HCT116 (cell line): ENCODE measurements at regions not wholly inside any gene's neighbourhood (a gene's known extent, or its start where the extent isn't known, plus 50 kb on each side); places are given as distances from the start of the nearest gene placed in this dataset.

Source experiments
- ATAC-seq: fragments of 200-7000 bp; cut with Tn5 transposase; 2 replicates; pipeline ENCODE4 v1.9.1; 2020; ENCODE audit warnings: mild to moderate bottlenecking, moderate library complexity
- BruUV-seq: library from RNA; stranded (reverse); fragments of 400-500 nt; replicated peaks from 2 replicates; lab custom pipeline; 2021; lab: Mats Ljungman, UMichigan
- CTCF ChIA-PET: fragments of 300-600 bp; sonication (Branson Sonifier 250); formaldehyde crosslinking; loops from one replicate; lab custom pipeline; 2021; ENCODE audit warnings: antibody characterized with exemption; lab: Charles Lee
- POLR2A ChIA-PET: fragments of 300-600, 350-600 bp; sonication (Branson Sonifier 250); formaldehyde crosslinking; loops from one replicate; lab custom pipeline; 2021; ENCODE audit warnings: antibody characterized with exemption; lab: Charles Lee
- RAD21 ChIA-PET, 2 experiments: fragments of 300-600 bp; sonication (Branson Sonifier 250); formaldehyde crosslinking; loops; one replicate each; lab custom pipeline; 2023; ENCODE audit warnings: low total read pairs in 2 of 2; ENCODE audit not compliant: uncharacterized antibody in 2 of 2, unreplicated experiment in 2 of 2, low non-redundant PET in 1 of 2; lab: Charles Lee
- DNase-seq: peaks from one replicate; pipeline ENCODE4 v3.0.0-alpha.2; 2010; ENCODE audit warnings: low read depth, low spot score
- H2AFZ ChIP-seq: fragments of 200-600 bp; shearing (Covaris generic), sonication (generic); 2 replicates; pipeline ENCODE4 v1.6.1; 2017; ENCODE audit warnings: low read depth, mixed run types, mixed read lengths, antibody characterized with exemption, low read length; ENCODE audit not compliant: poor library complexity, severe bottlenecking
- H3K27ac ChIP-seq: 2 replicates; pipeline ENCODE4 v1.5.1; 2012; ENCODE audit warnings: low read depth, low read length
- H3K27me3 ChIP-seq: fragments of 200-600 bp; sonication (generic); 2 replicates; pipeline ENCODE4 v1.6.1; 2016; ENCODE audit warnings: mixed run types, low read length, mixed read lengths; ENCODE audit not compliant: insufficient read depth
- H3K36me3 ChIP-seq, 2 experiments: fragments of 200-500 bp in 1 of 2; fragments of 200-600 bp in 1 of 2; sonication (Bioruptor generic) in 1 of 2; sonication (generic) in 1 of 2; 2 replicates each; pipeline versions ENCODE4 v1.5.1 to v1.6.1; 2014 to 2016; ENCODE audit warnings: low read length in 2 of 2, inconsistent platforms in 1 of 2, mixed read lengths in 1 of 2, mixed run types in 1 of 2; ENCODE audit not compliant: insufficient read depth in 2 of 2, control insufficient read depth in 1 of 2
- H3K4me1 ChIP-seq, 2 experiments: fragments of 200-600 bp in 1 of 2; sonication (generic) in 1 of 2; 2 replicates each; pipeline versions ENCODE4 v1.5.1 to v1.6.1; 2012 to 2017; ENCODE audit warnings: low read length in 2 of 2, inconsistent platforms in 1 of 2, mild to moderate bottlenecking in 1 of 2, mixed read lengths in 1 of 2, mixed run types in 1 of 2, moderate library complexity in 1 of 2; ENCODE audit not compliant: insufficient read depth in 2 of 2, control insufficient read depth in 1 of 2
- H3K4me2 ChIP-seq: fragments of 200-600 bp; sonication (generic); 2 replicates; pipeline ENCODE4 v1.6.1; 2017; ENCODE audit warnings: mixed run types, low read length, mixed read lengths
- H3K4me3 ChIP-seq, 2 experiments: fragments of 200-600 bp in 1 of 2; sonication (generic) in 1 of 2; replicated peaks in 1 of 2; 2 replicates each; pipeline ENCODE4 v1.5.1; 2011 to 2016; ENCODE audit warnings: low read length in 2 of 2, control low read depth in 1 of 2, low read depth in 1 of 2, mild to moderate bottlenecking in 1 of 2, mixed read lengths in 1 of 2, mixed run types in 1 of 2
- H3K79me2 ChIP-seq: fragments of 200-600 bp; sonication (generic); 2 replicates; pipeline ENCODE4 v1.6.1; 2017; ENCODE audit warnings: mild to moderate bottlenecking, mixed run types, low read length, moderate library complexity, mixed read lengths; ENCODE audit not compliant: insufficient read depth
- H3K9ac ChIP-seq: fragments of 200-600 bp; sonication (generic); 2 replicates; pipeline ENCODE4 v1.6.1; 2016; ENCODE audit warnings: low read length, mixed read lengths
- H3K9me2 ChIP-seq: fragments of 200-600 bp; sonication (generic), shearing (Covaris generic); 2 replicates; pipeline ENCODE4 v1.6.1; 2017; ENCODE audit warnings: mixed run types, mild to moderate bottlenecking, moderate library complexity; ENCODE audit not compliant: insufficient read depth
- H3K9me3 ChIP-seq, 2 experiments: fragments of 200-500 bp in 1 of 2; fragments of 200-600 bp in 1 of 2; sonication (Bioruptor generic) in 1 of 2; sonication (generic) in 1 of 2; 2 replicates each; pipeline ENCODE4 v1.6.1; 2014 to 2017; ENCODE audit warnings: low read length in 2 of 2, mixed read lengths in 2 of 2, inconsistent platforms in 1 of 2, low read depth in 1 of 2, mild to moderate bottlenecking in 1 of 2, mixed run types in 1 of 2, moderate library complexity in 1 of 2; ENCODE audit not compliant: control insufficient read depth in 1 of 2, insufficient read depth in 1 of 2
- H4K20me1 ChIP-seq: fragments of 200-600 bp; sonication (generic), shearing (Covaris generic); 2 replicates; pipeline ENCODE4 v1.6.1; 2017; ENCODE audit warnings: mixed run types, mild to moderate bottlenecking, moderate library complexity; ENCODE audit not compliant: insufficient read depth
- CBX3 ChIP-seq: IDR thresholded peaks from 2 replicates; pipeline ENCODE4 v1.6.1; 2012; ENCODE audit warnings: low read depth
- EGR1 ChIP-seq: IDR thresholded peaks from 2 replicates; pipeline ENCODE4 v1.6.1; 2012; ENCODE audit warnings: low read depth
- ELF1 ChIP-seq: IDR thresholded peaks from 2 replicates; pipeline ENCODE4 v1.6.1; 2012; ENCODE audit warnings: low read depth, borderline replicate concordance
- EZH2 ChIP-seq: fragments of 200-600 bp; sonication (generic); IDR thresholded peaks from 2 replicates; pipeline ENCODE4 v1.6.1; 2017; ENCODE audit warnings: antibody characterized with exemption, mixed run types
- JUND ChIP-seq: IDR thresholded peaks from 2 replicates; pipeline ENCODE4 v1.6.1; 2012
- POLR2AphosphoS5 ChIP-seq: IDR thresholded peaks from 2 replicates; pipeline ENCODE4 v1.6.1; 2011; ENCODE audit warnings: mild to moderate bottlenecking, low read depth, low read length, moderate library complexity
- RAD21 ChIP-seq: IDR thresholded peaks from 2 replicates; pipeline ENCODE4 v1.6.1; 2012; ENCODE audit warnings: low read depth, mild to moderate bottlenecking
- SIN3A ChIP-seq: IDR thresholded peaks from 2 replicates; pipeline ENCODE4 v1.6.1; 2012; ENCODE audit warnings: low read depth
- SP1 ChIP-seq: IDR thresholded peaks from 2 replicates; pipeline ENCODE4 v1.6.1; 2012; ENCODE audit warnings: low read depth
- intact Hi-C: fragments of 100-400 bp; cut with micrococcal nuclease; formaldehyde crosslinking; loops from 2 replicates; pipeline ENCODE4 v1.10.0; 2022
- TF ChIP-seq, protein P1 (sequence below), 3 experiments: fragments of 200-600 bp in 1 of 3; sonication (generic) in 1 of 3; IDR thresholded peaks in 2 of 3; conservative IDR thresholded peaks in 1 of 3; 2 replicates each; pipeline ENCODE4 v1.5.1; 2012 to 2017; ENCODE audit warnings: low read depth in 2 of 3, low read length in 2 of 3, antibody characterized with exemption in 1 of 3, borderline replicate concordance in 1 of 3, control low read depth in 1 of 3, mild to moderate bottlenecking in 1 of 3, mixed read lengths in 1 of 3, mixed run types in 1 of 3, moderate library complexity in 1 of 3; ENCODE audit not compliant: insufficient read depth in 1 of 3
- TF ChIP-seq, protein P2 (sequence below): IDR thresholded peaks from 2 replicates; pipeline ENCODE4 v1.6.1; 2011; ENCODE audit warnings: mild to moderate bottlenecking, low read length, moderate library complexity; ENCODE audit not compliant: insufficient replicate concordance; ENCODE audit errors: extremely low read depth
- TF ChIP-seq, protein P3 (sequence below): IDR thresholded peaks from 2 replicates; pipeline ENCODE4 v1.6.1; 2012
- TF ChIP-seq, protein P4 (sequence below): IDR thresholded peaks from 2 replicates; pipeline ENCODE4 v1.6.1; 2012; ENCODE audit warnings: low read depth

DNA sequence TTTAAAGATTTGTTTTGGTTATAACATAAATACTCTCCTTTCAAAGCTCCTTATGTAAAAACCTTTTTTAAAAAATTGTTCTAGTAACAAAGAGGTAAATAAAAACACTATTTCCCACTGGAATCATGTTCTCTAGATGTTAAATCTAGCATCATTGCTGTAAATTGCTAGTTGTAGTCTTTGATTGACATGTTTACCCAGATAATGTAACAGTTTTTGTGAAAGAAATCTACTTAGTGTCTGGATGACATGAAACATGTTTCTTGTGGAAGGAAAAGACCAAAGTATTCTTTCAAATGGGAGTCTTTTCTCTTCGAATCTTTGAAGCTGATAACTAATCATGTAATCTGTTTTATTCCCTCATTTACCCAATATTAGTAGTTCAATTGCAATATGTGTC lies 1565.9 kb upstream of the WWC1 start:
- H3K4me2 ChIP-seq, result no peak overlapping the region
- no peak overlapping the region for H2AFZ ChIP-seq
- ChIA-PET CTCF (no interaction called here), POLR2A (no interaction called here), RAD21 (no interaction called here)
- no peaks in the 10 kb centered on the region for H3K9me2 ChIP-seq
- H3K79me2 ChIP-seq, result no peaks in the 10 kb centered on the region
- H3K9ac ChIP-seq, result no peak overlapping the region
- H3K4me3 ChIP-seq, result no peak overlapping the region
- DNase-seq (no peak), ATAC-seq (no peak)
- no peak overlapping the region for H3K27ac ChIP-seq
- no peak for TF ChIP-seq EZH2
- TF ChIP-seq ELF1, result no peak
- TF ChIP-seq, protein P1, sequence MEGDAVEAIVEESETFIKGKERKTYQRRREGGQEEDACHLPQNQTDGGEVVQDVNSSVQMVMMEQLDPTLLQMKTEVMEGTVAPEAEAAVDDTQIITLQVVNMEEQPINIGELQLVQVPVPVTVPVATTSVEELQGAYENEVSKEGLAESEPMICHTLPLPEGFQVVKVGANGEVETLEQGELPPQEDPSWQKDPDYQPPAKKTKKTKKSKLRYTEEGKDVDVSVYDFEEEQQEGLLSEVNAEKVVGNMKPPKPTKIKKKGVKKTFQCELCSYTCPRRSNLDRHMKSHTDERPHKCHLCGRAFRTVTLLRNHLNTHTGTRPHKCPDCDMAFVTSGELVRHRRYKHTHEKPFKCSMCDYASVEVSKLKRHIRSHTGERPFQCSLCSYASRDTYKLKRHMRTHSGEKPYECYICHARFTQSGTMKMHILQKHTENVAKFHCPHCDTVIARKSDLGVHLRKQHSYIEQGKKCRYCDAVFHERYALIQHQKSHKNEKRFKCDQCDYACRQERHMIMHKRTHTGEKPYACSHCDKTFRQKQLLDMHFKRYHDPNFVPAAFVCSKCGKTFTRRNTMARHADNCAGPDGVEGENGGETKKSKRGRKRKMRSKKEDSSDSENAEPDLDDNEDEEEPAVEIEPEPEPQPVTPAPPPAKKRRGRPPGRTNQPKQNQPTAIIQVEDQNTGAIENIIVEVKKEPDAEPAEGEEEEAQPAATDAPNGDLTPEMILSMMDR (IDR thresholded peaks at IDR 0.05 in 2 of 3, conservative IDR thresholded peaks at IDR 0.05 in 1 of 3; ENCODE audit: borderline replicate concordance in 1 of 3, insufficient read depth in 1 of 3, low read depth in 2 of 3, low read length in 2 of 3), result no peak
- TF ChIP-seq SIN3A, result no peak
- TF ChIP-seq, protein P2, sequence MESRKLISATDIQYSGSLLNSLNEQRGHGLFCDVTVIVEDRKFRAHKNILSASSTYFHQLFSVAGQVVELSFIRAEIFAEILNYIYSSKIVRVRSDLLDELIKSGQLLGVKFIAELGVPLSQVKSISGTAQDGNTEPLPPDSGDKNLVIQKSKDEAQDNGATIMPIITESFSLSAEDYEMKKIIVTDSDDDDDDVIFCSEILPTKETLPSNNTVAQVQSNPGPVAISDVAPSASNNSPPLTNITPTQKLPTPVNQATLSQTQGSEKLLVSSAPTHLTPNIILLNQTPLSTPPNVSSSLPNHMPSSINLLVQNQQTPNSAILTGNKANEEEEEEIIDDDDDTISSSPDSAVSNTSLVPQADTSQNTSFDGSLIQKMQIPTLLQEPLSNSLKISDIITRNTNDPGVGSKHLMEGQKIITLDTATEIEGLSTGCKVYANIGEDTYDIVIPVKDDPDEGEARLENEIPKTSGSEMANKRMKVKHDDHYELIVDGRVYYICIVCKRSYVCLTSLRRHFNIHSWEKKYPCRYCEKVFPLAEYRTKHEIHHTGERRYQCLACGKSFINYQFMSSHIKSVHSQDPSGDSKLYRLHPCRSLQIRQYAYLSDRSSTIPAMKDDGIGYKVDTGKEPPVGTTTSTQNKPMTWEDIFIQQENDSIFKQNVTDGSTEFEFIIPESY, result no peak
- TF ChIP-seq POLR2AphosphoS5, result no peak
- TF ChIP-seq, protein P3, sequence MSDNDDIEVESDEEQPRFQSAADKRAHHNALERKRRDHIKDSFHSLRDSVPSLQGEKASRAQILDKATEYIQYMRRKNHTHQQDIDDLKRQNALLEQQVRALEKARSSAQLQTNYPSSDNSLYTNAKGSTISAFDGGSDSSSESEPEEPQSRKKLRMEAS, result no peak
- TF ChIP-seq SP1, result no peak
- no peak for TF ChIP-seq RAD21
- TF ChIP-seq, protein P4, sequence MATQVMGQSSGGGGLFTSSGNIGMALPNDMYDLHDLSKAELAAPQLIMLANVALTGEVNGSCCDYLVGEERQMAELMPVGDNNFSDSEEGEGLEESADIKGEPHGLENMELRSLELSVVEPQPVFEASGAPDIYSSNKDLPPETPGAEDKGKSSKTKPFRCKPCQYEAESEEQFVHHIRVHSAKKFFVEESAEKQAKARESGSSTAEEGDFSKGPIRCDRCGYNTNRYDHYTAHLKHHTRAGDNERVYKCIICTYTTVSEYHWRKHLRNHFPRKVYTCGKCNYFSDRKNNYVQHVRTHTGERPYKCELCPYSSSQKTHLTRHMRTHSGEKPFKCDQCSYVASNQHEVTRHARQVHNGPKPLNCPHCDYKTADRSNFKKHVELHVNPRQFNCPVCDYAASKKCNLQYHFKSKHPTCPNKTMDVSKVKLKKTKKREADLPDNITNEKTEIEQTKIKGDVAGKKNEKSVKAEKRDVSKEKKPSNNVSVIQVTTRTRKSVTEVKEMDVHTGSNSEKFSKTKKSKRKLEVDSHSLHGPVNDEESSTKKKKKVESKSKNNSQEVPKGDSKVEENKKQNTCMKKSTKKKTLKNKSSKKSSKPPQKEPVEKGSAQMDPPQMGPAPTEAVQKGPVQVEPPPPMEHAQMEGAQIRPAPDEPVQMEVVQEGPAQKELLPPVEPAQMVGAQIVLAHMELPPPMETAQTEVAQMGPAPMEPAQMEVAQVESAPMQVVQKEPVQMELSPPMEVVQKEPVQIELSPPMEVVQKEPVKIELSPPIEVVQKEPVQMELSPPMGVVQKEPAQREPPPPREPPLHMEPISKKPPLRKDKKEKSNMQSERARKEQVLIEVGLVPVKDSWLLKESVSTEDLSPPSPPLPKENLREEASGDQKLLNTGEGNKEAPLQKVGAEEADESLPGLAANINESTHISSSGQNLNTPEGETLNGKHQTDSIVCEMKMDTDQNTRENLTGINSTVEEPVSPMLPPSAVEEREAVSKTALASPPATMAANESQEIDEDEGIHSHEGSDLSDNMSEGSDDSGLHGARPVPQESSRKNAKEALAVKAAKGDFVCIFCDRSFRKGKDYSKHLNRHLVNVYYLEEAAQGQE, result no peak
- no peak for TF ChIP-seq EGR1
- TF ChIP-seq JUND, result no peak
- no peak for TF ChIP-seq CBX3
- H3K9me3 ChIP-seq, result peaks cover 0 to 21% of the 10 kb centered on the region in 2 experiments; a peak in 1 of 4 replicates
- no TSS peak for BruUV-seq
- H3K27me3 ChIP-seq, result no peaks in the 10 kb centered on the region
- no peaks in the 10 kb centered on the region for H3K36me3 ChIP-seq
- intact Hi-C loops, result no loop called here
- H3K4me1 ChIP-seq, result no peaks in the 10 kb centered on the region
- no peaks in the 10 kb centered on the region for H4K20me1 ChIP-seq
